Skeletal muscle satellite cell (primary cell): ENCODE measurements at regions not wholly inside any gene's neighbourhood (a gene's known extent, or its start where the extent isn't known, plus 50 kb on each side); places are given as distances from the start of the nearest gene placed in this dataset.

Source experiments
- H3K27me3 ChIP-seq: 2 replicates; pipeline ENCODE4 v1.7.0; 2013; ENCODE audit warnings: low read length; ENCODE audit not compliant: control insufficient read depth, insufficient read depth
- H3K36me3 ChIP-seq: 2 replicates; pipeline ENCODE4 v1.7.0; 2013; ENCODE audit warnings: mild to moderate bottlenecking, control low read depth, low read length; ENCODE audit not compliant: insufficient read depth
- H3K4me1 ChIP-seq: 2 replicates; pipeline ENCODE4 v1.7.0; 2013; ENCODE audit warnings: low read length; ENCODE audit not compliant: control insufficient read depth, insufficient read depth
- H3K4me2 ChIP-seq: 2 replicates; pipeline ENCODE4 v1.7.0; 2013; ENCODE audit warnings: mild to moderate bottlenecking, low read length
- H3K4me3 ChIP-seq: 2 replicates; pipeline ENCODE4 v1.7.0; 2013; ENCODE audit warnings: low read length
- H3K9ac ChIP-seq: 2 replicates; pipeline ENCODE4 v1.7.0; 2013; ENCODE audit warnings: mild to moderate bottlenecking, low read depth, low read length, moderate library complexity
- H3K9me3 ChIP-seq: replicated peaks from 2 replicates; pipeline ENCODE4 v1.7.0; 2013; ENCODE audit warnings: mild to moderate bottlenecking, control low read depth, low read length

GRCh38 chr11:71150859-71151258 lies 101.5 kb downstream of the SHANK2 start:
- Histone ChIP-seq H3K4me1 (peaks cover 8% of the 10 kb centered on the region), H3K9ac (no peak overlapping the region), H3K27me3 (no peaks in the 10 kb centered on the region), H3K36me3 (no peaks in the 10 kb centered on the region), H3K9me3 (no peaks in the 10 kb centered on the region), H3K4me3 (no peak overlapping the region), H3K4me2 (no peak overlapping the region)

- no peak overlapping the region for H3K4me2 ChIP-seq
- H3K9me3 ChIP-seq = no peaks in the 10 kb centered on the region
- H3K27me3 ChIP-seq = no peaks in the 10 kb centered on the region
- H3K9ac ChIP-seq = no peak overlapping the region
- peaks cover 8% of the 10 kb centered on the region for H3K4me1 ChIP-seq
- no peak overlapping the region for H3K4me3 ChIP-seq
- H3K36me3 ChIP-seq = no peaks in the 10 kb centered on the region
Observed at GRCh38 chr11:71148716-71149115, 103.7 kb downstream of the SHANK2 start.

GRCh38 chr11:71147331-71147730 lies 105.0 kb downstream of the SHANK2 start:
- no peaks in the 10 kb centered on the region for H3K36me3 ChIP-seq
- H3K9me3 ChIP-seq = no peaks in the 10 kb centered on the region
- H3K27me3 ChIP-seq = no peaks in the 10 kb centered on the region
- H3K4me3 ChIP-seq = no peak overlapping the region
- no peak overlapping the region for H3K9ac ChIP-seq
- H3K4me1 ChIP-seq = no peaks in the 10 kb centered on the region
- H3K4me2 ChIP-seq = no peak overlapping the region

- Histone ChIP-seq H3K9ac (no peak overlapping the region), H3K36me3 (no peaks in the 10 kb centered on the region), H3K4me1 (no peaks in the 10 kb centered on the region), H3K4me3 (no peak overlapping the region), H3K27me3 (no peaks in the 10 kb centered on the region), H3K9me3 (no peaks in the 10 kb centered on the region), H3K4me2 (no peak overlapping the region)
Observed at GRCh38 chr11:71146846-71147245, 105.5 kb downstream of the SHANK2 start.

GRCh38 chr11:71145988-71146824 lies 106.2 kb downstream of the SHANK2 start:
- Histone ChIP-seq H3K9ac (no peak overlapping the region), H3K36me3 (no peaks in the 10 kb centered on the region), H3K27me3 (no peaks in the 10 kb centered on the region), H3K9me3 (no peaks in the 10 kb centered on the region), H3K4me2 (no peak overlapping the region), H3K4me1 (no peaks in the 10 kb centered on the region), H3K4me3 (no peak overlapping the region)

GRCh38 chr11:71145368-71145767 lies 107.0 kb downstream of the SHANK2 start:
- no peak overlapping the region for H3K4me3 ChIP-seq
- no peak overlapping the region for H3K4me2 ChIP-seq
- no peaks in the 10 kb centered on the region for H3K9me3 ChIP-seq
- no peaks in the 10 kb centered on the region for H3K27me3 ChIP-seq
- H3K4me1 ChIP-seq = no peaks in the 10 kb centered on the region
- H3K36me3 ChIP-seq = no peaks in the 10 kb centered on the region
- H3K9ac ChIP-seq = no peak overlapping the region

- Histone ChIP-seq H3K4me2 (no peak overlapping the region), H3K27me3 (no peaks in the 10 kb centered on the region), H3K4me3 (no peak overlapping the region), H3K9ac (no peak overlapping the region), H3K9me3 (no peaks in the 10 kb centered on the region), H3K36me3 (no peaks in the 10 kb centered on the region), H3K4me1 (peaks cover 5% of the 10 kb centered on the region)
Observed at GRCh38 chr11:71144736-71145135, 107.6 kb downstream of the SHANK2 start.

GRCh38 chr11:71144010-71144409 lies 108.4 kb downstream of the SHANK2 start:
- Histone ChIP-seq H3K4me1 (peaks cover 9% of the 10 kb centered on the region), H3K4me2 (no peak overlapping the region), H3K9ac (no peak overlapping the region), H3K27me3 (no peaks in the 10 kb centered on the region), H3K4me3 (no peak overlapping the region), H3K9me3 (no peaks in the 10 kb centered on the region), H3K36me3 (no peaks in the 10 kb centered on the region)

GRCh38 chr11:71140206-71140919 lies 112.0 kb downstream of the SHANK2 start:
- no peaks in the 10 kb centered on the region for H3K9me3 ChIP-seq
- H3K4me3 ChIP-seq = no peak overlapping the region
- H3K36me3 ChIP-seq = no peaks in the 10 kb centered on the region
- H3K4me1 ChIP-seq = peaks cover 9% of the 10 kb centered on the region
- no peaks in the 10 kb centered on the region for H3K27me3 ChIP-seq
- H3K9ac ChIP-seq = no peak overlapping the region
- no peak overlapping the region for H3K4me2 ChIP-seq

GRCh38 chr11:71139516-71140205 lies 112.7 kb downstream of the SHANK2 start:
- H3K4me3 ChIP-seq = no peak overlapping the region
- H3K36me3 ChIP-seq = no peaks in the 10 kb centered on the region
- H3K9ac ChIP-seq = no peak overlapping the region
- peaks cover 9% of the 10 kb centered on the region for H3K4me1 ChIP-seq
- no peak overlapping the region for H3K4me2 ChIP-seq
- no peaks in the 10 kb centered on the region for H3K27me3 ChIP-seq
- no peaks in the 10 kb centered on the region for H3K9me3 ChIP-seq

GRCh38 chr11:71138737-71139425 lies 113.5 kb downstream of the SHANK2 start:
- H3K36me3 ChIP-seq = no peaks in the 10 kb centered on the region
- H3K4me3 ChIP-seq = no peak overlapping the region
- no peaks in the 10 kb centered on the region for H3K27me3 ChIP-seq
- no peak overlapping the region for H3K9ac ChIP-seq
- peaks cover 9% of the 10 kb centered on the region for H3K4me1 ChIP-seq
- H3K4me2 ChIP-seq = no peak overlapping the region
- no peaks in the 10 kb centered on the region for H3K9me3 ChIP-seq
